ENCODE measurements at regions not wholly inside any gene's neighbourhood (a gene's known extent, or its start where the extent isn't known, plus 50 kb on each side); places are given as distances from the start of the nearest gene placed in this dataset.

DNA sequence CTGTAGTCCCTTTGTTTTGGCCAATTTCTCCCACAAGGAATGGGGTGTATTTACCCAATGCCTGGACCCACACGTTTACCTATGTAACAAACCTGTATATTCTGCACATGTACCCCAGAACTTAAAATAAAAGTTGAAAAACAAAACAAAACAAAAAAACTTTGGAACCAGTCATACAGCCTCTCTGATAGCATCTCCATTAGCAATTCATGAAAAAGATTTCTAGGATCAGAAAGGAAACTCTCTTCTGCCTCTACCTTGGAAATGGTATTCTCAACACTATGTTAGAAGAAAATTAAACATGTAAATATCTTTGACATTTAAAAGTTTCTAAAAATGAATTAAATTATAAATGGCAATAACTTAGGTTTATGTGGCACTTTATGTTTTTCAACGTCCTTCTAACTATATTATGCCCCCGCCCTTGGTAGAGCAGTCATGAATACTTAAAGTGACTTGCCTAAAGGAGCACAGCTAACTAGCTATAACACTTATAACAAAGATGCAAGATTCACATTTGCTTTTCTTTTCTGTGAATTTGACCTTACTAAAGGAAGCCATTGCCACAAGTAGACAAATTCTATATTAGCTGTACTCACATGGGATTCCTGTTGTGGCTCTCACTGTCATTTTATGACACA is 147.5 kb upstream of the FKBP1C start:
- TF ChIP-seq, protein P1, sequence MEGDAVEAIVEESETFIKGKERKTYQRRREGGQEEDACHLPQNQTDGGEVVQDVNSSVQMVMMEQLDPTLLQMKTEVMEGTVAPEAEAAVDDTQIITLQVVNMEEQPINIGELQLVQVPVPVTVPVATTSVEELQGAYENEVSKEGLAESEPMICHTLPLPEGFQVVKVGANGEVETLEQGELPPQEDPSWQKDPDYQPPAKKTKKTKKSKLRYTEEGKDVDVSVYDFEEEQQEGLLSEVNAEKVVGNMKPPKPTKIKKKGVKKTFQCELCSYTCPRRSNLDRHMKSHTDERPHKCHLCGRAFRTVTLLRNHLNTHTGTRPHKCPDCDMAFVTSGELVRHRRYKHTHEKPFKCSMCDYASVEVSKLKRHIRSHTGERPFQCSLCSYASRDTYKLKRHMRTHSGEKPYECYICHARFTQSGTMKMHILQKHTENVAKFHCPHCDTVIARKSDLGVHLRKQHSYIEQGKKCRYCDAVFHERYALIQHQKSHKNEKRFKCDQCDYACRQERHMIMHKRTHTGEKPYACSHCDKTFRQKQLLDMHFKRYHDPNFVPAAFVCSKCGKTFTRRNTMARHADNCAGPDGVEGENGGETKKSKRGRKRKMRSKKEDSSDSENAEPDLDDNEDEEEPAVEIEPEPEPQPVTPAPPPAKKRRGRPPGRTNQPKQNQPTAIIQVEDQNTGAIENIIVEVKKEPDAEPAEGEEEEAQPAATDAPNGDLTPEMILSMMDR (IDR thresholded peaks at IDR 0.05 in 8 of 11, conservative IDR thresholded peaks at IDR 0.05 in 3 of 11) = no peak
- TF ChIP-seq POLR2A (IDR thresholded peaks at IDR 0.05) = no peak
- no peak for TF ChIP-seq POLR2AphosphoS5 (IDR thresholded peaks at IDR 0.05)
